Lung (tissue), 11 donors: ENCODE measurements at regions not wholly inside any gene's neighbourhood (a gene's known extent, or its start where the extent isn't known, plus 50 kb on each side); places are given as distances from the start of the nearest gene placed in this dataset.

Source experiments
- ATAC-seq: fragments of 200-7000 bp; cut with Tn5 transposase; one replicate; pipeline ENCODE4 v1.9.1; 2020; ENCODE audit warnings: moderate number of reproducible peaks; ENCODE audit not compliant: insufficient read depth, low FRiP score
- DNase-seq, 3 donors: peaks; one replicate each; pipeline ENCODE4 v3.0.0-alpha.2; 2013 to 2017
- H3K27ac ChIP-seq, 2 donors: one replicate each; pipeline ENCODE4 v1.5.1; 2013; ENCODE audit warnings: mild to moderate bottlenecking in 2 of 2, moderate library complexity in 2 of 2, control low read depth in 1 of 2, inconsistent platforms in 1 of 2, low read depth in 1 of 2, low read length in 1 of 2
- H3K27me3 ChIP-seq, 3 donors: one replicate each; pipeline ENCODE4 v1.5.1; 2013; ENCODE audit warnings: low read length in 2 of 3; ENCODE audit not compliant: control insufficient read depth in 3 of 3, insufficient read depth in 3 of 3
- H3K36me3 ChIP-seq, 4 donors: one replicate each; pipeline ENCODE4 v1.5.1; 2013; ENCODE audit warnings: low read length in 4 of 4, mild to moderate bottlenecking in 1 of 4, moderate library complexity in 1 of 4; ENCODE audit not compliant: control insufficient read depth in 4 of 4, insufficient read depth in 4 of 4
- H3K4me1 ChIP-seq, 5 donors: one replicate each; pipeline ENCODE4 v1.5.1; 2013; ENCODE audit warnings: low read length in 5 of 5, mild to moderate bottlenecking in 2 of 5, moderate library complexity in 1 of 5; ENCODE audit not compliant: control insufficient read depth in 5 of 5, insufficient read depth in 5 of 5
- H3K4me3 ChIP-seq: one replicate; pipeline ENCODE4 v1.5.1; 2013; ENCODE audit warnings: mild to moderate bottlenecking, control low read depth, moderate library complexity
- H3K9ac ChIP-seq, 2 donors: one replicate each; pipeline ENCODE4 v1.5.1; 2013; ENCODE audit warnings: low read length in 2 of 2, control low read depth in 1 of 2; ENCODE audit not compliant: insufficient read depth in 1 of 2
- H3K9me3 ChIP-seq, 4 donors: one replicate each; pipeline ENCODE4 v1.5.1; 2013; ENCODE audit warnings: low read length in 3 of 4, mild to moderate bottlenecking in 1 of 4, moderate library complexity in 1 of 4; ENCODE audit not compliant: control insufficient read depth in 4 of 4, insufficient read depth in 3 of 4
- WGBS, 2 donors: extraction: QIAGEN DNeasy Blood & Tissue Kit; methylation state at CpG; one replicate each; pipeline ENCODE4 v1.1.7; 2013; 5-methylcytosine and 5-hydroxymethylcytosine counted together
- TF ChIP-seq, protein P1 (sequence below): IDR thresholded peaks from 2 replicates; pipeline ENCODE4 v1.5.1; 2012; ENCODE audit warnings: mild to moderate bottlenecking; ENCODE audit errors: control extremely low read depth, extremely low read depth
- donor health status: control.
- donor health status: control.
- donor health status: Bipolar disorder and iron deficiency.
- donor health status: healthy.
- donor health status: DM: yes; HTN: yes; CAD: no.

DNA sequence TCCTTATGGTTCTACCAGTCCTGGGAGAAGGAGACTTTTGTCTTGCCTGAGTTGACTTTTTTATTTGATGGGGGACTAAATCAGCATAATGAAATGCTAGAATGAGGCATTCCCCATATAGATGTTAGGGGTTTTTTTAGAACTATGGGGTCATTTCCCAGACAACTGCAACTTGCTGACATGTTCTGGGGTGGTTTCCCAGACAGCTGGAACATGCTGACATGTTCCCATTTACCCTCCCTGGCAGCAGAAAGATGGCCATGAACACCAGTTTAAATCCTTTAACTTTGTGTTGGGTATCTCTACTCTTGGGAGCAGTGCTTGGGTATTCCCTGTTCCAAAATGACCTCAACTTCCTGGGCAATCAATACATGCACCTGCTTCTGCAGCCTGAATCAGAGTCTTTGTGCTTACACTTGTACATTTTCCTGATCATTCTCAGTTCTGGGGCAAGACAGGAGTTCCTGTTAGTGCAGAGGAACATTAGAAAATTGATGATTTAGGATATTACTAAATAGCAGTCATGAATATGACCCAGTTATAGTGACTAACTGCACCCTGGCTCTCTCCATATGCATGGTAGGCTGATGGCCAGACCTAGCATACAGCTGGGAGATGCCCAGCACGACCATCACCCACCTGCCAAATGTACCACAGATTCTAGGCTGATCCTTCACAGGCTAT is 75.4 kb upstream of the CD5L start:
- 27 to 73% methylated on average over 1 of the region's 1 CpG for WGBS, 2 donors
- no peaks in the 10 kb centered on the region for H3K36me3 ChIP-seq
- DNase-seq (no peak), ATAC-seq (no peak)
- H3K4me3 ChIP-seq, result no peak overlapping the region
- TF ChIP-seq, protein P1, sequence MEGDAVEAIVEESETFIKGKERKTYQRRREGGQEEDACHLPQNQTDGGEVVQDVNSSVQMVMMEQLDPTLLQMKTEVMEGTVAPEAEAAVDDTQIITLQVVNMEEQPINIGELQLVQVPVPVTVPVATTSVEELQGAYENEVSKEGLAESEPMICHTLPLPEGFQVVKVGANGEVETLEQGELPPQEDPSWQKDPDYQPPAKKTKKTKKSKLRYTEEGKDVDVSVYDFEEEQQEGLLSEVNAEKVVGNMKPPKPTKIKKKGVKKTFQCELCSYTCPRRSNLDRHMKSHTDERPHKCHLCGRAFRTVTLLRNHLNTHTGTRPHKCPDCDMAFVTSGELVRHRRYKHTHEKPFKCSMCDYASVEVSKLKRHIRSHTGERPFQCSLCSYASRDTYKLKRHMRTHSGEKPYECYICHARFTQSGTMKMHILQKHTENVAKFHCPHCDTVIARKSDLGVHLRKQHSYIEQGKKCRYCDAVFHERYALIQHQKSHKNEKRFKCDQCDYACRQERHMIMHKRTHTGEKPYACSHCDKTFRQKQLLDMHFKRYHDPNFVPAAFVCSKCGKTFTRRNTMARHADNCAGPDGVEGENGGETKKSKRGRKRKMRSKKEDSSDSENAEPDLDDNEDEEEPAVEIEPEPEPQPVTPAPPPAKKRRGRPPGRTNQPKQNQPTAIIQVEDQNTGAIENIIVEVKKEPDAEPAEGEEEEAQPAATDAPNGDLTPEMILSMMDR, result no peak
- H3K9ac ChIP-seq, result no peak overlapping the region
- H3K4me1 ChIP-seq, result no peaks in the 10 kb centered on the region
- H3K27me3 ChIP-seq, result peaks cover 0 to 3% (median 0%) of the 10 kb centered on the region in 3 donors
- H3K9me3 ChIP-seq, result peaks cover 0 to 3% (median 0%) of the 10 kb centered on the region in 4 donors
- H3K27ac ChIP-seq, result no peak overlapping the region

DNA sequence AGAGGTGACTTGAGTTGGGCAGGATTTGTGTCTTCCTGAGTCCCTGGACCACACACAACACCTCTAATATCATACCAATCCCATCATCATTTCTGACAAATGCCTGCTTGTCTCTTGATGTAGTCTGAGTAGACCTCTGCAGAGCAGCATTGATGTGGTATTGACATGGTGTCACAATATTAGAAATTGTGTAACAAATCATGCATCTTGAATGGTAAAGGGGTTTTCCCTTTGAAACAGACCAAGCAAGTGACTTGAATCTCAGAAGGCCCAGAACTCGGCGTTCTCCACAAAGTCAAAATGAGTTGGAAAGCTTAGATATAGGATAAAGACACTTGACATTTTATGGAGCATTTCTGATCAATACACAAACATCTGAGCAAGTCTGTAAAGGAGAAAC is 72.7 kb upstream of the KIRREL1 start:
- TF ChIP-seq, protein P1, result no peak
- no peak overlapping the region for H3K27ac ChIP-seq
- H3K36me3 ChIP-seq, result no peaks in the 10 kb centered on the region
- H3K9ac ChIP-seq, result no peak overlapping the region
- H3K9me3 ChIP-seq, result peaks cover 0 to under 1% (median 0%) of the 10 kb centered on the region in 4 donors
- no peak overlapping the region for H3K4me3 ChIP-seq
- no peaks in the 10 kb centered on the region for H3K4me1 ChIP-seq
- WGBS, 2 donors, result 70 to 95% methylated on average over 2 of the region's 2 CpGs
- H3K27me3 ChIP-seq, result peaks cover 0 to 3% (median 0%) of the 10 kb centered on the region in 3 donors
- ATAC-seq, result no peak
- no peak for DNase-seq

DNA sequence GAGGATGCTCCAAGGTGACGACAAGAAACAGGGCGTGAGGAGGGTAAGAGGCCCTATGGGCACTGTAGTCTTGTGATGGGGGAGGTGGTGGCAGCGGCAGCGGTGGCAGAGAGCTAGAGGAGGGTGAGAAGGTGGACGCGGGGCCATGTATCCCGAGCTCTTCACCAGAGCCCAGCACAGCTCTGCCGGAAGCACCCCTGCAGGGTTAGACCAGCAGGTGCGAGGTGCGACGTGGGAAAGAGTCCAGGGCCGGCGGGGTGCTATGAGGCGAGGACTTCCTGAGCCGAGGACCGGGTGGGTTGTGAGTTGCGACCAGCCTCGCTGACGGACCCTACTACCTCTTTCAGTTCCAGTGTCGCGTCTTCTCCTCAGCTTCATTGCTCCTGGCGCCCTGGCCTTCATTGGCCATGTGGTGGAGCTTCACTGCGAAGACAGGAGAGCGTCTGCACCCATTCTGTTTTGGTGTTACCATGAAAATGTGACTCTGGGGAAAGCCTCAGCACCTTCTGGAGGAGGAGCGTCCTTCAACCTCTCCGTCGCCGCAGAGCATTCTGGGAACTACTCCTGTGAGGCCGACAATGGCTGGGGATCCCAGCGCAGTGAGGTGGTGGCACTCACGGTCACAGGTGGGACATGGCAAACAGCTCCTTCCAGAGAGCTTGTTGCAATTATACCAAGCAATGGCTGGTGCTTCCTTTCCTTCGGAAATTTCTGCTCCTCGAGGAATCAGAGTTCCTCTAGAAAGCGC is 67.9 kb upstream of the KIRREL1 start:
- H3K4me3 ChIP-seq, result no peak overlapping the region
- H3K9me3 ChIP-seq, result no peaks in the 10 kb centered on the region
- H3K4me1 ChIP-seq, result no peaks in the 10 kb centered on the region
- H3K27ac ChIP-seq, result no peak overlapping the region
- no peak overlapping the region for H3K9ac ChIP-seq
- TF ChIP-seq, protein P1, result no peak
- H3K27me3 ChIP-seq, result no peaks in the 10 kb centered on the region
- ATAC-seq (no peak), DNase-seq (no peak)
- whole genome bisulfite sequencing, 2 donors, result 93 to 96% methylated on average over 34 of the region's 34 CpGs
- no peaks in the 10 kb centered on the region for H3K36me3 ChIP-seq
